ENCODE measurements at regions not wholly inside any gene's neighbourhood (a gene's known extent, or its start where the extent isn't known, plus 50 kb on each side); places are given as distances from the start of the nearest gene placed in this dataset.

DNA sequence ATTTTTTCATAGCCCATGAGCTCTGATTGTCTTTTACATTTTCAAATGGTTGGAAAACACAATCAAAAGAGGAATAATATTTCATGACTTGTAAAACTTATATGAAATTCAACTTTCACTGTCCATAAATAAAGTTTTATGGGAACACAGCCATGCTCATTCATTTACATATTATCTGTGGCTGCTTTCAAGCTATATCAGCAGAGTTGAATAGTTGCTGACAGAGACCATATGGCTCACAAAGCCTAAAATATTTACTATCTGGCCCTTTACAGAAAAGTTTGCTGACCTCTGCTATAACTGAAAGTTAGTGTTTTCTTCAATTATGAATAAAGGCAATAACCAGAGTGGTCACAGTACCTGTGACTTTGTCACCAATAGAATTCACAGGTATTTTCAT lies 128.2 kb upstream of the GNAO1 start:
- Histone ChIP-seq H3K27me3 (no peaks in the 10 kb centered on the region), H3K4me1 (ENCODE audit: low read depth) (no peaks in the 10 kb centered on the region), H3K9me3 (ENCODE audit: low read depth) (no peaks in the 10 kb centered on the region), H3K36me3 (no peaks in the 10 kb centered on the region), H3K4me3 (no peak overlapping the region), H3K27ac (no peak overlapping the region)
- no peak for DNase-seq (ENCODE audit: low read depth in 1 of 2, low spot score in 1 of 2)
- TF ChIP-seq, protein P1, sequence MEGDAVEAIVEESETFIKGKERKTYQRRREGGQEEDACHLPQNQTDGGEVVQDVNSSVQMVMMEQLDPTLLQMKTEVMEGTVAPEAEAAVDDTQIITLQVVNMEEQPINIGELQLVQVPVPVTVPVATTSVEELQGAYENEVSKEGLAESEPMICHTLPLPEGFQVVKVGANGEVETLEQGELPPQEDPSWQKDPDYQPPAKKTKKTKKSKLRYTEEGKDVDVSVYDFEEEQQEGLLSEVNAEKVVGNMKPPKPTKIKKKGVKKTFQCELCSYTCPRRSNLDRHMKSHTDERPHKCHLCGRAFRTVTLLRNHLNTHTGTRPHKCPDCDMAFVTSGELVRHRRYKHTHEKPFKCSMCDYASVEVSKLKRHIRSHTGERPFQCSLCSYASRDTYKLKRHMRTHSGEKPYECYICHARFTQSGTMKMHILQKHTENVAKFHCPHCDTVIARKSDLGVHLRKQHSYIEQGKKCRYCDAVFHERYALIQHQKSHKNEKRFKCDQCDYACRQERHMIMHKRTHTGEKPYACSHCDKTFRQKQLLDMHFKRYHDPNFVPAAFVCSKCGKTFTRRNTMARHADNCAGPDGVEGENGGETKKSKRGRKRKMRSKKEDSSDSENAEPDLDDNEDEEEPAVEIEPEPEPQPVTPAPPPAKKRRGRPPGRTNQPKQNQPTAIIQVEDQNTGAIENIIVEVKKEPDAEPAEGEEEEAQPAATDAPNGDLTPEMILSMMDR (IDR thresholded peaks at IDR 0.05; ENCODE audit: low read depth, low read length): no peak

DNA sequence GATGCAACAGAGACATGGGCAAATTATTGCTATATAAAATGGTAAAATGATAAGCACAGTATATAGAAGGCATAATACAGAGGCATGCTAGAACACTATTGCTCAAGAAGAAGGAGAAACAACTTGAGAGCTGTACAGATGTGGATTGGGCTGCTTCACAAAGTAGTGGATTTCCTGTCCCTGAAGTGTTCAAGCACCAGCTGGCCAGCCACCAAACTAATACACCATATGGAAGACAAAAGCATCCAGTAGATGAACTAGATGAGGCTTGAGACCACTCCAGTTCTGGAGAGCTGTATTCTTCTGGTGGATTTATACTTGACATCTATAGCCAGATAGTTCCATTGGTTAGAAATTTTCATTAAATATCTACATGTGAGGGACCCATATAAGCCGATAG lies 134.1 kb upstream of the GNAO1 start:
- TF ChIP-seq, protein P1 (IDR thresholded peaks at IDR 0.05; ENCODE audit: low read depth, low read length): no peak
- DNase-seq (ENCODE audit: low read depth in 1 of 2, low spot score in 1 of 2): no peak
- H3K4me1 ChIP-seq (ENCODE audit: low read depth): no peaks in the 10 kb centered on the region
- no peaks in the 10 kb centered on the region for H3K9me3 ChIP-seq (ENCODE audit: low read depth)
- H3K36me3 ChIP-seq: no peaks in the 10 kb centered on the region
- no peak overlapping the region for H3K4me3 ChIP-seq
- no peaks in the 10 kb centered on the region for H3K27me3 ChIP-seq
- no peak overlapping the region for H3K27ac ChIP-seq

DNA sequence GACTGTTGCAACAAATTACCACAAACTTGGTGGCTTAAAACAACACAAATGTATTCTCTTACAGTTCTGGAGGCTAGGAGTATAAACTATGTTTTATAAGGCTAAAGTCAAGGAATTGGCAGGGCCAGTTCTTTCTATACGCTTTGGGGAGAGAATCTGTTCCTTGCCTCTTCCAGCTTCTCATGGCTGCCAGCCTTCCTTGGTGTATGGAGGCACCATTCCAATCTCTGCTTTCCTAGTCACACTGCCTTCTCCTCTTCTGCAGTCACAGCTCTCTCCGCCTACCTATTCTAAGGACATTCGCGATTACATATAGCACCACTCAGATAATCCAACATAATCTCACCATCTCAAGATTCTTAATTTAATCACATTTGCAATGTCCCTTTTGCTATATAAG lies 140.4 kb upstream of the GNAO1 start:
- no peaks in the 10 kb centered on the region for H3K4me1 ChIP-seq (ENCODE audit: low read depth)
- no peak overlapping the region for H3K4me3 ChIP-seq
- no peaks in the 10 kb centered on the region for H3K27me3 ChIP-seq
- DNase-seq (ENCODE audit: low read depth in 1 of 2, low spot score in 1 of 2): no peak
- H3K27ac ChIP-seq: no peak overlapping the region
- no peaks in the 10 kb centered on the region for H3K36me3 ChIP-seq
- no peaks in the 10 kb centered on the region for H3K9me3 ChIP-seq (ENCODE audit: low read depth)
- TF ChIP-seq, protein P1 (IDR thresholded peaks at IDR 0.05; ENCODE audit: low read depth, low read length): no peak

DNA sequence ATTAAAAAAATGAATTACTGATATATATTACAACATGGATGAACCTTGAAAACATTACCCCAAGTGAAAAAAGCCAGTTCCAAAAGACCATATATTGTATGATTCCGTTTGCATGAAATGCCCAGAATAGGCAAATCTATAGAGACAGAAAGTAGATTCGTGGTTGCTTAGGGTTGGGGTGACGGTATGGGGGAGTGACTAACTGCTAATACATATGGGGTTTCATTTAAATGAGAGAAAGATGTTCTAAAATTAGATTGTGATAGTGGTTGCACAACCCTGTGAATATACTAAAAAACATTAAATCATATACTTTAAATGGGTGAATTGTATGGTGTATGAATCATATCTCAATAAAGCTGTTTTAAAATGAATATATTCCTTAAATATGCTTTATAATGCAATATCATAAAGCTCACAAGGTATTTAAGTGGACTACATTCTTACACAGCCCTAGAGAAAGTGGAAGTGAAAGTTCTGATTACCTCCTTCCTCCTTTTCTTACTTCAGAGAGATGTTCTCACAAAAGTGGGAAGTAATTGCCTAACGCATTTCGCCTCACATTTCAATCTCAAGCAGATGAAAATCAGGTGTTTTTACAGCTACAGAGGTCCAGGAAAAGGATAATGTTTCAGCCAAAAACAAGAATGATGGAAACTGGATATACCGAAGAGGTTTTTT lies 142.7 kb upstream of the GNAO1 start:
- Histone ChIP-seq H3K4me1 (ENCODE audit: low read depth) (no peaks in the 10 kb centered on the region), H3K9me3 (ENCODE audit: low read depth) (no peaks in the 10 kb centered on the region), H3K27me3 (no peaks in the 10 kb centered on the region), H3K4me3 (no peak overlapping the region), H3K27ac (no peak overlapping the region), H3K36me3 (no peaks in the 10 kb centered on the region)
- TF ChIP-seq, protein P1 (IDR thresholded peaks at IDR 0.05; ENCODE audit: low read depth, low read length): no peak
- no peak for DNase-seq (ENCODE audit: low read depth in 1 of 2, low spot score in 1 of 2)

DNA sequence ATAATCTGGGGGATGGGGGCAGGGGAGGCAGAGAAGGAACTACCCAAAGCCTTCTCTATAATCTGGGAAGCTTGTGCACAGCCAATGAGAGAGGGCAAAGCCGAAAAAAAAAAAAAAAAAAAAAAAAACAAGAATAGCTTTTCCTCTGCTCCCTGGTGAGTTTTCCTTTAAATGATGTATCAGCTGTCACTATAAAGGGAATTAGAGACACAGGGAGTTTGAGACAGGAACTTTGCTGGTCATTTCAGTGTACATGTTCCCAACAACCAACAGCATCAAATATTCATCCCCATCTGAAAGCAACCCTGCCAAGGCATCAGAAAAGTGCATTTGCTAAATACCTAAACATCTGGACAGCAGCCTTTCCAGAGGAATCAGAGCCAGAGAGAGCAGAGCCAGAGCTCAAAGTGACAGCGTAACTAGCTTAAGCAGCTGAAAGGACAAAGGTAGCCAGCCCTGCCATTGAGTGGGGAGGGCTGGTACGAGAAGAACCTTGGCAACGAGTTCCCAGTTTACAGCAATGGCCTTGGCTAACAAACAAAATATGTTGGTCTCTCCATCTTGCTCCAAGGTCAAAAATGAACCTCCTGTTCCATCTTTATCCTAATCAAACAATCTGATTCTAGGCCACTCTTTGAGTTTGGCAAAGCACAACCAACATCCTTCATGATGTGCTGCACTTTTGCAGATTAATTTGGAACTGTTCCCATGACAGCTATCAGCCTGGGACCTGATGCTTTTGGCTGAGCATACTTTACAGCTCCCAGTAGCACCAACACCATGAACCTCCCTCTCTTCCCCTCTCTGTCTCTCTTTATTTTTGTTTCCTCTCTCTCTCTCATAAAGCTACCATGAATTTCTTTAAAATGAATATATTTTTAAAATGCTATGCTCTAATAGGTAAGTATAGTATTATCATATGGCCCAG lies 143.7 kb upstream of the GNAO1 start:
- no peaks in the 10 kb centered on the region for H3K27me3 ChIP-seq
- no peaks in the 10 kb centered on the region for H3K9me3 ChIP-seq (ENCODE audit: low read depth)
- TF ChIP-seq, protein P1 (IDR thresholded peaks at IDR 0.05; ENCODE audit: low read depth, low read length): no peak
- H3K36me3 ChIP-seq: no peaks in the 10 kb centered on the region
- no peak overlapping the region for H3K4me3 ChIP-seq
- DNase-seq (ENCODE audit: low read depth in 1 of 2, low spot score in 1 of 2): peak in 1 of 2 donors; percentile 30
- no peak overlapping the region for H3K27ac ChIP-seq
- no peaks in the 10 kb centered on the region for H3K4me1 ChIP-seq (ENCODE audit: low read depth)
